K562 (cell line): ENCODE measurements at regions not wholly inside any gene's neighbourhood (a gene's known extent, or its start where the extent isn't known, plus 50 kb on each side); places are given as distances from the start of the nearest gene placed in this dataset.

Experiments
- ATF1 ChIP-seq, 2 experiments: fragments of 450-650 bp in 1 of 2; IDR thresholded peaks; 2 replicates each; pipeline ENCODE4 v1.6.1; 2016; ENCODE audit warnings: missing compliant biosample characterization in 1 of 2, missing genetic modification characterization in 1 of 2
- BDP1 ChIP-seq: IDR thresholded peaks from 3 replicates; pipeline ENCODE4 v1.6.1; 2011; ENCODE audit not compliant: insufficient read length, insufficient read depth
- HDAC3 ChIP-seq: fragments of 450-650 bp; IDR thresholded peaks from 2 replicates; pipeline ENCODE4 v1.6.1; 2018; ENCODE audit warnings: borderline replicate concordance, mild to moderate bottlenecking, moderate library complexity; ENCODE audit not compliant: partially characterized antibody
- HOMEZ ChIP-seq: fragments of 250-450 bp; sonication (Bioruptor Pico); IDR thresholded peaks from 2 replicates; pipeline ENCODE4 v1.4.0; 2020; ENCODE audit warnings: mild to moderate bottlenecking, moderate library complexity
- MBD2 ChIP-seq: sonication (generic); IDR thresholded peaks from 2 replicates; pipeline ENCODE4 v1.6.1; 2016; ENCODE audit warnings: low read depth, borderline replicate concordance
- MNT ChIP-seq, 2 experiments: fragments of 450-650 bp; conservative IDR thresholded peaks; 2 replicates each; pipeline ENCODE4 v1.6.1; 2017; ENCODE audit warnings: mild to moderate bottlenecking in 2 of 2, moderate library complexity in 2 of 2
- NCOR1 ChIP-seq: fragments of 450-650 bp; IDR thresholded peaks from 2 replicates; pipeline ENCODE4 v1.6.1; 2016; ENCODE audit warnings: mild to moderate bottlenecking, moderate library complexity
- NUFIP1 ChIP-seq: fragments of 450-650 bp; IDR thresholded peaks from 2 replicates; pipeline ENCODE4 v1.6.1; 2018; ENCODE audit not compliant: partially characterized antibody
- POLR2AphosphoS5 ChIP-seq: IDR thresholded peaks from 2 replicates; pipeline ENCODE4 v1.6.1; 2011; ENCODE audit warnings: mild to moderate bottlenecking, low read depth, low read length, moderate library complexity; ENCODE audit not compliant: control insufficient read depth, insufficient read depth
- RCOR1 ChIP-seq, 2 experiments: IDR thresholded peaks; 2 replicates each; pipeline ENCODE4 v1.6.1; 2012; ENCODE audit warnings: low read depth in 2 of 2, low read length in 2 of 2, borderline replicate concordance in 1 of 2, improper control_type of control experiment in 1 of 2
- RERE ChIP-seq: sonication (generic); formaldehyde crosslinking; IDR thresholded peaks from 2 replicates; pipeline ENCODE4 v1.8.0; 2023; ENCODE audit warnings: missing genetic modification reagents, mild to moderate bottlenecking, borderline replicate concordance
- SMARCE1 ChIP-seq: fragments of 450-650 bp; IDR thresholded peaks from 2 replicates; pipeline ENCODE4 v1.7.1; 2016; ENCODE audit warnings: mild to moderate bottlenecking
- SRSF7 ChIP-seq: fragments of 200-400 bp; formaldehyde crosslinking; optimal IDR thresholded peaks from 2 replicates; pipeline ENCODE3; 2017; ENCODE audit warnings: mild to moderate bottlenecking, low read depth, low read length
- SRSF9 ChIP-seq: fragments of 200-400 bp; formaldehyde crosslinking; IDR thresholded peaks from 2 replicates; pipeline ENCODE4 v1.6.1; 2017; ENCODE audit warnings: low read depth, low read length, borderline replicate concordance
- TAF7 ChIP-seq: fragments of 450-650 bp; IDR thresholded peaks from 2 replicates; pipeline ENCODE4 v1.6.1; 2016; ENCODE audit warnings: missing genetic modification characterization, missing compliant biosample characterization
- TCF3 ChIP-seq: sonication (generic); formaldehyde crosslinking; IDR thresholded peaks from 2 replicates; pipeline ENCODE4 v1.4.0; 2020; ENCODE audit warnings: mild to moderate bottlenecking, missing genetic modification reagents
- ZNF780A ChIP-seq: fragments of 250-450 bp; sonication (Bioruptor Pico); IDR thresholded peaks from 2 replicates; pipeline ENCODE4 v1.5.0; 2021; ENCODE audit warnings: mild to moderate bottlenecking
- TF ChIP-seq, protein P1 (sequence below): fragments of 450-650 bp; IDR thresholded peaks from 2 replicates; pipeline ENCODE4 v1.6.1; 2017; ENCODE audit warnings: mild to moderate bottlenecking, moderate library complexity

DNA sequence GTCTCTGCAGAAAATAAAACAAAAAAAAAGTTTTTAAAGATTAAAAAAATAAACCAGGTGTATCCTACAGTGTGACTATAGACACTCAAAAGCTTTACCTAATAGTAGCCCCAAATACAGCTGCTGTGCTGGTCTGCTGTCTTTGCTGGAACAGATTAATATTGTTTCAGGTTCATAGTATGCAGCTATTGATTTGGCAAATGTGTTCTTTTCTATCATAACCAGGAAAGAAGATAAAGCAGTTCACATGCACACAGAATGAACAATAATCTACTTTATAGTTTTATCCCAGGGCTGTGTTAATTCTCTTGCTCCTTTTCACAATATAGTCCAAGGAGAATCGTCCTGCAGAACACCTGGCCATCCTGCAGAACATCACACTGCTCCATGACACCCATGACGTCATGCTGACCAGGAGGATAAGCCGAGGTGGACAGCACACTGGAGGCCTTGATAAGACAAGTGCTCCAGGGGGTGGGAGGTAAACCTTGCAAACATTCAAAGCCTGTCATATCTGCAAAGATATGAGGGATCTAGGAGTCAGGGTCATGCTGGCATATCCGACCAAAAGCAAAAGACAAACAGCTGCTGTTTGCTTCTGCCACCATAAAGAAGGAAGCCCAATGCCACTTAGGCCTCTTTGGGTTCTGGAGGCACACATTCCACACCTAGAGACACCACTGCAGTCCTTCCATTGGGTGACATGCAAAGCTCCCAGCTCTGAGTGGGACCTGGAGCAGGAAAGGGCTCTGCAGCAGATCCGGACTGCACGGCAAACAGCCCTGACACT is 86.1 kb upstream of the SLC2A1 start (continued):
- TF ChIP-seq MNT (conservative IDR thresholded peaks at IDR 0.05): peak in 1 of 2 experiments; percentile 49; a peak in 2 of 4 replicates
- no peak for TF ChIP-seq SRSF7
- peak in 1 of 2 experiments; percentile 93; a peak in 2 of 4 replicates for TF ChIP-seq RCOR1 (IDR thresholded peaks at IDR 0.05; ENCODE audit: borderline replicate concordance in 1 of 2, low read depth in 2 of 2, low read length in 2 of 2)
- no peak for TF ChIP-seq BDP1
- no peak for TF ChIP-seq SRSF9
- TF ChIP-seq SMARCE1: peak; percentile 53; the same call in 1 of the 2 replicates
- TF ChIP-seq TCF3 (CRISPR knock-in tag): peak; percentile 86
- TF ChIP-seq NCOR1: peak; percentile 77
- TF ChIP-seq, protein P1, sequence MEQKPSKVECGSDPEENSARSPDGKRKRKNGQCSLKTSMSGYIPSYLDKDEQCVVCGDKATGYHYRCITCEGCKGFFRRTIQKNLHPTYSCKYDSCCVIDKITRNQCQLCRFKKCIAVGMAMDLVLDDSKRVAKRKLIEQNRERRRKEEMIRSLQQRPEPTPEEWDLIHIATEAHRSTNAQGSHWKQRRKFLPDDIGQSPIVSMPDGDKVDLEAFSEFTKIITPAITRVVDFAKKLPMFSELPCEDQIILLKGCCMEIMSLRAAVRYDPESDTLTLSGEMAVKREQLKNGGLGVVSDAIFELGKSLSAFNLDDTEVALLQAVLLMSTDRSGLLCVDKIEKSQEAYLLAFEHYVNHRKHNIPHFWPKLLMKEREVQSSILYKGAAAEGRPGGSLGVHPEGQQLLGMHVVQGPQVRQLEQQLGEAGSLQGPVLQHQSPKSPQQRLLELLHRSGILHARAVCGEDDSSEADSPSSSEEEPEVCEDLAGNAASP: no peak
- peak; percentile 20; the same call in 1 of the 2 replicates for TF ChIP-seq MBD2
- TF ChIP-seq TAF7 (tag): no peak
- TF ChIP-seq ZNF780A (CRISPR knock-in tag): no peak
- no peak for TF ChIP-seq HOMEZ (CRISPR knock-in tag)
- no peak for TF ChIP-seq NUFIP1
- no peak for TF ChIP-seq HDAC3
- TF ChIP-seq POLR2AphosphoS5: peak; percentile 60; the same call in 1 of the 2 replicates
- TF ChIP-seq ATF1 (CRISPR knock-in tag; IDR thresholded peaks at IDR 0.05): no peak; the same call in 1 of the 2 replicates
- peak; percentile 96 for TF ChIP-seq ATF1 (tag; IDR thresholded peaks at IDR 0.05)
- no peak for TF ChIP-seq RERE (CRISPR knock-in tag)
